HG03039 (cell line): ENCODE measurements at regions not wholly inside any gene's neighbourhood (a gene's known extent, or its start where the extent isn't known, plus 50 kb on each side); places are given as distances from the start of the nearest gene placed in this dataset.
A peak's percentile ranks its signal among the peaks of the same experiment; 100 is the strongest.

Experiments used
- ATAC-seq: cut with Tn5 transposase; IDR thresholded peaks from one replicate; pipeline ENCODE4 v1.9.1; 2021; ENCODE audit warnings: mild to moderate bottlenecking, moderate library complexity; ENCODE audit not compliant: unreplicated experiment

GRCh38 chr18:70489986-70490933, 201.4 kb downstream of the SOCS6 start:
- no peak for ATAC-seq

- no peak for ATAC-seq
Measured at GRCh38 chr18:70489571-70489970, 200.7 kb downstream of the SOCS6 start.

- ATAC-seq = no peak
Measured at GRCh38 chr18:70469916-70470315, 181.1 kb downstream of the SOCS6 start.

GRCh38 chr18:70468861-70469547, 180.2 kb downstream of the SOCS6 start:
- no peak for ATAC-seq

- ATAC-seq = no peak
Measured at GRCh38 chr18:70464343-70465114, 175.7 kb downstream of the SOCS6 start.

- no peak for ATAC-seq
Measured at GRCh38 chr18:70463085-70463484, 174.2 kb downstream of the SOCS6 start.

- ATAC-seq = no peak
Measured at GRCh38 chr18:70462078-70462439, 173.2 kb downstream of the SOCS6 start.

- ATAC-seq = no peak
Measured at GRCh38 chr18:70461323-70462077, 172.7 kb downstream of the SOCS6 start.

- no peak for ATAC-seq
Measured at GRCh38 chr18:70459731-70460130, 170.9 kb downstream of the SOCS6 start.

- ATAC-seq = no peak
Measured at GRCh38 chr18:70459251-70459650, 170.4 kb downstream of the SOCS6 start.

GRCh38 chr18:70457788-70458187, 168.9 kb downstream of the SOCS6 start:
- ATAC-seq = no peak

GRCh38 chr18:70457223-70457622, 168.4 kb downstream of the SOCS6 start:
- no peak for ATAC-seq

GRCh38 chr18:70456376-70456775, 167.5 kb downstream of the SOCS6 start:
- no peak for ATAC-seq

GRCh38 chr18:70455731-70456130, 166.9 kb downstream of the SOCS6 start:
- ATAC-seq = no peak

- peak; percentile 71 for ATAC-seq
Measured at GRCh38 chr18:70454704-70455322, 166.0 kb downstream of the SOCS6 start.

- ATAC-seq = no peak
Measured at GRCh38 chr18:70453058-70453775, 164.4 kb downstream of the SOCS6 start.

- no peak for ATAC-seq
Measured at GRCh38 chr18:70452501-70452900, 163.7 kb downstream of the SOCS6 start.

GRCh38 chr18:70450426-70451253, 161.8 kb downstream of the SOCS6 start:
- no peak for ATAC-seq

GRCh38 chr18:70448588-70448987, 159.7 kb downstream of the SOCS6 start:
- no peak for ATAC-seq
